GM21619 (cell line): ENCODE measurements at regions not wholly inside any gene's neighbourhood (a gene's known extent, or its start where the extent isn't known, plus 50 kb on each side); places are given as distances from the start of the nearest gene placed in this dataset.
"Not testable (repeated sequence)": the region's sequence is repeated elsewhere in the genome, so short reads cannot be mapped to it uniquely, and the experiment has no call there.

ENCODE experiments used
- ATAC-seq: cut with Tn5 transposase; IDR thresholded peaks from one replicate; pipeline ENCODE4 v1.9.1; 2021; ENCODE audit not compliant: unreplicated experiment

DNA sequence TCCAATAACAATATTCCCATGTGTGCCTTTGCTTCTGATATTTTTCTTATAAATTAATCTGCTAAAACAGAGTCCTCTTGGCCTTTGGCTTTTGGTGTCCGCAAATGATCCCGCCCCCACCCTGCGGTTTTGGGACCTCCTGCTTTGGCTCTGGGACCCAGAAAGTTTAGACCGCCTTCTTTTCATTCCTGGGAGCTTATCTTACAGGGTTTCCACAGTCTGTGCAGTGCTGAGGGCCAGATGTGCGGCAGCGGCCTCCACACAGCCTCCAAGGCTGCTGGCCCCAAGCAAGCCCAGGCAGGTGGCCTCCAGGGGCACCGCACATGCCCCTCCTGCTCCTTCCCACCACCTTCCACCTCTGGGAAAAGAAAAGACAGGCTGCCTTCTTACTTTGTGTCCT is 191.5 kb downstream of the ERCC6L2 start:
- ATAC-seq: no peak

DNA sequence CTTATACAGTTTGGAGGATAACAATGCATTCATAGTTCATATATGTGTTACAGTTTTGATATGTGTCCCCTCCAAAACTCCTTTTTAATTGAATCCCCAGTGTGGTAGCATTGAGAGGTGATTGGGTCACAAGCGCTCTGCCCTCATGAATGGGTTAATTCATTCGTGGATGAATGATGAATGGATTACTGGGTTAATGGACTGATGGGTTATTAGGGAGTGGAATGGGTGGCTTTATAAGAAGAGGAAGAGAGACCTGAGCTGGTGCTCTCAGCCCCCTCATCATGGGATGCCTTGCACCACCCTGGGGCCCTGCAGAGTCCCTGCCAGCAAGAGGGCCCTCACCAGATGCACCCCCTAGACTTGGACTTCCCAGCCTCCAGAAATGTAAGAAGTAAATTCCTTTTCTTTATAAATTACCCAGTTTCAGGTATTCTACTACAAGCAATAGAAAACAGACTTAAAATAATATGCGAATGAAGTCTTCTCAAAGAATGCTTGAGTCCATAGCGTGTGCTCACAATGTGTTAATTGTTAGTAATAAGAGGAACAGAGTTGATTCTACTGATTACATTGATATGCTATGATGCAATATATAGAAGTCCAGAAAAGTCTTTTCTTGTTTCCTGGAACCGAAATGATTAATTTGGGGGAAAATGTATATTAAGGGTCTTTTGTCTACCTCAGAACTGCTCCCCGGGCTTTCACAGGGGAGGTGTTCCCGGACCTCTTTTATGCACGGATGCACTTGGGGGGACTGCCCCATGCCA is 190.2 kb downstream of the ERCC6L2 start:
- no peak for ATAC-seq

DNA sequence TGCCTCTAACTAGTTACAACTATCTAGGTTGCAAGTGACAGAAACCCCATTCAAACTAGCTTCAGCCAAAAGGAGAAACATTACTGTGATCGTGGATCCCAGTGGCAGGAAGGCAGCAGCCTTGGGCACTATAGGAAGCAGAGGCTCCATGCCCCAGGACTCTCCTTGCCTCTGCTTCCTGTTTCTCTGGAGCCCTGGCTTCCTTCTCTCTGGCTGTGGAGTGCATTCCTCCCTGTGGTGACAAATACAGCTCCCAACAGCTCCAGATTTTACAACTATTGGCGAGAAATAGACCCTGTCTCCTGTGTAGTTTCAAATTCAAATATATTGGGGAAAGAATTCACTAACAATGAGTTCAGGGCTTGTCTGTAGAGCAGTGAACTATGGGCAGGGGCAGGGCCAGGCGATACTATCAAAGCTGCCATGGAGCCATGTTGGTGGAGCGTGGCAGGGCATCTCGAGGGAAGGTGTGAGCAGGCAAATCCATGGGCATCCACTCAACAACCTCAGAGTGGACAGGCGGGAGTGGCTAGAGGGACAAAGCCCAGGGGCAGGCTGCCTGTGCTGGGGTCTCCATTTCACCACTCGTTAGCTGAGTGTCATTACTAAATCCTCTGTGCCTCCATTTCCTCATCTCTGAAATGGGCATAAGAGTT is 189.5 kb downstream of the ERCC6L2 start:
- no peak for ATAC-seq

DNA sequence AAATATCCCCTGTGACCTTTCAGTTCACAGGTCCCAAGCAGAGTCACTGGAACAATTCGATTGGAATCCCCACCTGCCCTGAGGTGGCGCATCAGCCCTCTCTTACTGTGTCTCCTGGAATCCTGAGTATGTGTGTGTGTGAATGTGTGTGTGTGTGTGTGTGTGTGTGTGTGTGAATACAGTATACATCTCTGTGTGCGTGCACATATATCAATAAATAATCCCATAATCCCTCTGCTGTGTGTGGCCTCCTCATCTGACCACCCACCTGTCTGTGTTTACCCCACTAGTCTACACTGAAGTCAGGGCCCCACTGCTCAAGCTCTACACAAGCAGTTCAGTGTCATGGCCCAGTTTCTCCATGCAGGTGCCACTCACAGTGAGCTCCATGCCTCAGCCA is 187.4 kb downstream of the ERCC6L2 start:
- no peak for ATAC-seq

DNA sequence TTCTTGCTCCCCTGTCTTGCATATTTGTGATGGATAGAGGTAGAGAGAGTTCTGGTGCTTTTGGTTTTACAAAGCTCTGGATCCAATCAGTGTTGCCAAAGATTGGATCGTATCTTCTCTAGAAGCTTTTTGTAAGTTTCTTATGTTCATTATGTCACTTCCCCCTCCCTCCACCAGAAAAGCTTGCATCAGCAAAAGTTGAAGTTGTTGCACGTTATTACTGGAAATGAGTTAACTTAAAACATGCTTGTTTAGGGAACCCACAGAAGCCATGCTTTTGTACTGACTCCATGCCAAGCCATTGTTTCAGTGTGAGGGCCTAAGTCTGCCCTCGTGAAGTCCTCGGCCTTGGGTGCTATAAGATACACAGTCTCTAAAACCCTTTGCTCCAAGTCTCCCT is 186.5 kb downstream of the ERCC6L2 start:
- no peak for ATAC-seq

DNA sequence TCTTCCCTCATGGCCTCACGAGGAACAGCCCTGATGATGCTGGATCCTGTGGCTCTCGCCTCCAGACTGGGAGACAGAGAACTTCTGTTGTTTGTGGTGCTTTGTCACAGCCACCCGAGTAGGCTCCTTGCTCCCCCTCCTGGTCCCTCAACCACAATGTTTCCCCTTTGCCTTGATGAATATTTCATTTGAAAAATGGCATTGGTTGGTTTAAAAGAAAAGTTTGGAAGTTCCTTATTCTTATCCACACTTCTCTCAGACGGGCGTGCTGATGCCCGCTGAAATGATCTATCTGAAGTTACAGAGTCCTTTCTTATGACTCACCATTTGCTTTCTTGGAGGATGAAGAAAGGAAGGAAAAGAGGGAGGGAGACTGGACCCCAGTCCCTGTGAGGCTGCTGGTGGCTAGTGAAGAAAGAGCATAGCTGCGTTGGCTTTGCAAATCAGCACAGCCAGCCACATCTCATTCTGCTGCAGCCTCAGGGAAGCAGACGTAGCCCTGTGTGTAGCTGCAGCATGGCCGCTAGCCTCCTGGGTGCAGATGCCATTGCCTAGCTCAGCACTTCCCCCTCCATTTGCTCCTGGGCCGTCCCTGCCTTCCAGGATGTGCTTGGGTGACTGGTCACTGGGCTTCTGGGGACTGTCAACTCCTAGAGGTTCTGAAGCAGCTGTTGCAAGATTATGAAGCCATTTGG is 185.9 kb downstream of the ERCC6L2 start:
- ATAC-seq: no peak

DNA sequence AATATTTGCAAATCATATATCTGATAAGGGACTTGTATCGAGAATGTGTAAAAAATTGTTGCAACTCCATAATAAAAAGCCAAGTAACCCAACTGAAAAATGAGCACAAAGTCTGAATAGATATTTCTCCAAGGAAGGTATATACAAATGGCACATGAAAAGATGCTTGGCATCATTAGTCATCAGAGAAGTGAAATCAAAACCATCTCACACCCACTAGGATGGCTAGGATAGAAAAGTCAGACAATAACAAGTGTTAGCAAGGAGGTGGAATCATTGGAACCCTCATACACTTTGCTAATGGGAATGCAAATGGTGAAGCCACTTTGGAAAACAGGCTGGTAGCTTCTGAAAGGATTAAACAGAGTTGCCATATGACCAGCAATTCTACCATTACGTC is 182.7 kb downstream of the ERCC6L2 start:
- ATAC-seq: no peak

DNA sequence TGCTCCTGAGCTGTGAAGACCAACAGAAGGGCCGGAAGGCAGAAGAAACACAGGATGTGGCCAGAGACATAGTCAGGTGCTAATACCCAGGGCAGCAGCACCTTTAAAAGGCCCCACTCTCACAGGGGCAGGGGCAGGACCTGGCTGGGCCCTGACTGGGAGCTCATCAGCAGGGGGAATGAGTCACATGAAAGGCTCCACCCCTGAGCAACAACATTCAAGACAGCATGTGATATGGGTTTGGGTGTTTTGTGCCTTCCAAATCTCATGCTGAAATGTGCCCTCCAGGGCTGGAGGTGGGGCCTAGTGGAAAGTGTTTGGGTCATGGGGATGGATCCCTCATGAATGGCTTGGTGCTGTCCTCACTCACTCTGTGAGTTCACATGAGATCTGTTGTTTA is 181.7 kb downstream of the ERCC6L2 start:
- ATAC-seq: no peak

DNA sequence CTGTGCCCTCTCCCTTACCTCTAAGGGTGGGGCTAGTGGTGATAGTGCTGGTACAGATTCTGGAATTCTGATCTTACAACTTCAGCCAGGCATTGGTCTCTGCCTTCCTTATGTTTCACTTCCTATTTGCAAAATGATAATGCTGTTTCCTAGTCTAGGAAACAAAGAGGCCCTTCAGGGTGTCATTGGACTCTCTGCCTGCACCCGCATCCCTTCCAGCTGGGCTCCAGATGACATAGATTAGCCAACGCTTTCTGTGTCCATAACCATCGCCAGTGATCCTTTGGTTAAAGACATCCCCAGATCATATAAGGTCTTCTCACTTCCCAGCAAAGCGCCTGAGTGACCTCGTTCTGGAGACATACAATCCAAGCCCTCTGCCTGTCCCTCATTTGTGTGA is 180.7 kb downstream of the ERCC6L2 start:
- no peak for ATAC-seq

DNA sequence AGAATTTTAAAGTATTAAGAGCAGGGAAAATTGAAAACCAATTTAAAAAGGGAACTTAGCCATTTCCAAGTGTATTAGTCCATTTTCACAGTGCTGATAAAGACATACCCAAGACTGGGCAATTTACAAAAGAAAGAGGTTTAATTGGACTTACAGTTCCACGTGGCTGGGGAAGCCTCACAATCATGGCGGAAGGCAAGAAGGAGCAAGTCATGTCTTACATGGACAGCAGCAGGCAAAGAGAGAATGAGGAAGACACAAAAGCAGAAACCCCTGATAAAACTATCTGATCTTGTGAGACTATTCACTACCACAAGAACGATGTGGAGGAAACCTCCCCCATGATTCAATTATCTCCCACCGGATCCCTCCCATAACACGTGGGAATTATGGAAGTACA is 178.8 kb downstream of the ERCC6L2 start:
- not testable (repeated sequence) for ATAC-seq

DNA sequence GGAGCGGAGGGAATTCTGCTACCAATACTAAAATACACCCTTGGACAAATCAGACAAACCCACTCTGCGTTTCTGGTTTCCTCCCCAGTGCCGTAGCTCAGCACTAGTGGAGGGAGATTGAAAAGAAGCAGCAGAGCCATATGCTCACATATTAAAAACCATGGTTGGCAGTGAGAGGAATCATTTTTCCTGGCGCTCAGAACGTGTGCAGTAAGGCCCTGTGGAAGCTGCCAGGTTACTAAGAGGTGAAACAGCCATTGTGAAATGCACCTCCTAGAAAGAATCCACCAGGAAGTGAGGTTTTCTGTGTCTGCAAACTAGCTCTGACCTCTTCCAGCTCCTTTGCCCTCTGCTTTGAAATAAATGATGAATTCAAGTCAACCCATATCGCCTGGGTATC is 177.2 kb downstream of the ERCC6L2 start:
- no peak for ATAC-seq

DNA sequence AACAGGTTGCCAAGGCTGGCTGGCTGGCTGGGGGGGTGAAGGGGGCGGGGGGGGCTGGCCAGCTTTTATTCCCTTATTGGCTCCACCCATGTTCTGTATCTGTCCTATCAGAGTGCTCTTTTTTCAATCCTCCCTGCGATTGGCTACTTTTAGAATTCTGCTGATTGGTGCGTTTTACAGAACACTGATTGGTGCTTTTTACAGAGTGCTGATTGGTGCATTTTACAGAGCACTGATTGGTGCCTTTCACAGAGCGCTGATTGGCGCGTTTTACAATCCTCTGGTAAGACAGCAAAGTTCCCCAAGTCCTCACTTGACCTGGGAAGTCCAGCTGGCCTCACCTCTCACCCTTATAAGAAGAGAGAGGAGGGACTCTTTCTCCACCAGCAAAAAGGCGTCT is 175.9 kb downstream of the ERCC6L2 start:
- ATAC-seq: no peak

DNA sequence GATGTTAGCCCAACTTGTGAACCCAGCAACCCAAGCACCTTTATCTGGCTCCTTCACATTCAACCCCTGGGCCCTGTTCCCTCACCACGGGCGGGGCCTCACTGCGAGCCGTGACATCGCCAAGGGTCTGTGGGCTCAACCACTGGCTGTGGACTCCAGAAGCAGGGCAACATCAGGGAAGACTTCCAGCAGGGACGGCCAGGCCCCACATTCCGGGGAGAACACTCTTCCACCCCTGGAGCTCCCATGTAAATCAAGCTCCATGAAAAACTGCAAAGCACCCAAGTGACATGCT is 175.3 kb downstream of the ERCC6L2 start:
- no peak for ATAC-seq

DNA sequence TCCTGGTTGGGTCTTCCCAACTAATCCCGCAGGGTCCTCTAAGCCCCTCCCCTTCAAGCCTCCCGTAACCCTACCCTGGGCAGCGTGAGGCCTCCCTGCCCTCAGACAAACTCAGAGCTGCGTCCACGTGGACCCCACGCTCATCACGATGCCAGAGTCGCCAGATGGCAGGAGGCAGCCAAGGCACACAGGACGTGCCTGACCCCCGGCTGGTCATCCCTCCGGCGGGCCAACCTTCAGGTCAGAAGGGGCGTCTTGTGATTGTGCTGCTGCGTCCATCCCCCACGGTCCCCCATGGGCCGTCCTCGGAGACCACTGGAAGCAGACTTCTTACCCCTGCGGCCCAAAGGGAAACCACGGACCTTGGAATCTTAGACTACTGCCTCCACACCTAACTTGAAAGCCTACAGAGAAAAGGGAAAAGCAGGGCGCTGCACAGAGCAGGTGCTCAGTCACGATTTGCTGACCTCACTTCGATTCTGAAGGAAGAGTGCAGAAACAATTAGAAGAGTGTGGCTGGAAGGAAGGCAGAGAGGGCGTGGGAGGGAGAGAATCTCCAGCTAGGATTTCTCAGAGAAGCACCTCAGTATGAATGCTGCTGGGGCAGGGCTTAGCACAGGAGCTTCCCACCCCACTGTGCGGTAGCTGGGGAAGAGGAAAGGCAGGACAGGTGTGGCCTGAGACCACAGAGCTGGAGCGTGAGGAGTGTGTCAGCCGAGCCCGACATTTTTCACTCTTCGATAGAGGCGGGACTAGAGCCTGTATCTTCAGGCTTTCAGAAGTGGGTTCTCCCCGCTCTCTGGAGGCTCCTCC is 174.8 kb downstream of the ERCC6L2 start:
- ATAC-seq: no peak

DNA sequence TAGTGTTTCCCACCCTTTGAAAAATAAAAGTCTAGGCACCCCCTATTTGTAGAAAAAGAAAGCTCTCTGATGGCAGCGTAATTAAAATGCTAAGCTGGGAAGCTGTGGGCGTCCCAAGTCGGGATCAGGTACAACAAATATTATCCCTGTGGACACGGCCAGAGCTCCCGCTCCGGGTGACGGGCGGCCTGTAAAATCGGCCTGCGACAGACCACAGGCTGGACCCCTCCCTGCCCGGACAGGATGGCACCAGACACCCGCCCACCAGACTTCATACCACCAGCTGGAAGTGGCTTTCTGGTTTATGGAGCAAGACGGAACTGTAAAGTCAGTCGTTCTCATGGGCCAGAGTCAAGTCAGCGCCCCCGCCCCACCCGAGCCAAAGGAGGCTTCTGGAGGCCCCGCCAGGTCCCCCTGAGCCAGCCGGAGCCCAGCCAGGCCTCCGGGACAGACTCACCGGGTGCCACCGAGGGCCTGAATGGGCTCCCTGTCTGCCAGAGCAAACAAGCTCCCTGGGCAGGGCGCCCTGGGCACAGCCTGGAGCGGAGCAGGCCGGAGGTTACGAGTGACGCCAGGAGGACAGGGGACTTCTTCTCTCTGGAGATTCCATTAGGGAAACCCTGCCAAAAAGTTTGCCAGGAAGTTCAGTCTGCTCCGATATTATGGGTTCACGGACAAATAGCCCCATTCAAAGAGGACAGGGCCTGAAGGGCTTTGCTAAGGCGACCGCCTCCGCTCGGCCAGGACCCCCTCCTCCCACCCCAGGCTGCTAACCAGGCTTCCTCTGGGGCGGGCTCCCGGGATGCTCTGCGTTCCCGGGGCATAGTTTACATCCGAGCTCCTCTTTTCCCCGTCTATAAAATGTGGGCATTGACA is 173.7 kb downstream of the ERCC6L2 start:
- no peak for ATAC-seq

DNA sequence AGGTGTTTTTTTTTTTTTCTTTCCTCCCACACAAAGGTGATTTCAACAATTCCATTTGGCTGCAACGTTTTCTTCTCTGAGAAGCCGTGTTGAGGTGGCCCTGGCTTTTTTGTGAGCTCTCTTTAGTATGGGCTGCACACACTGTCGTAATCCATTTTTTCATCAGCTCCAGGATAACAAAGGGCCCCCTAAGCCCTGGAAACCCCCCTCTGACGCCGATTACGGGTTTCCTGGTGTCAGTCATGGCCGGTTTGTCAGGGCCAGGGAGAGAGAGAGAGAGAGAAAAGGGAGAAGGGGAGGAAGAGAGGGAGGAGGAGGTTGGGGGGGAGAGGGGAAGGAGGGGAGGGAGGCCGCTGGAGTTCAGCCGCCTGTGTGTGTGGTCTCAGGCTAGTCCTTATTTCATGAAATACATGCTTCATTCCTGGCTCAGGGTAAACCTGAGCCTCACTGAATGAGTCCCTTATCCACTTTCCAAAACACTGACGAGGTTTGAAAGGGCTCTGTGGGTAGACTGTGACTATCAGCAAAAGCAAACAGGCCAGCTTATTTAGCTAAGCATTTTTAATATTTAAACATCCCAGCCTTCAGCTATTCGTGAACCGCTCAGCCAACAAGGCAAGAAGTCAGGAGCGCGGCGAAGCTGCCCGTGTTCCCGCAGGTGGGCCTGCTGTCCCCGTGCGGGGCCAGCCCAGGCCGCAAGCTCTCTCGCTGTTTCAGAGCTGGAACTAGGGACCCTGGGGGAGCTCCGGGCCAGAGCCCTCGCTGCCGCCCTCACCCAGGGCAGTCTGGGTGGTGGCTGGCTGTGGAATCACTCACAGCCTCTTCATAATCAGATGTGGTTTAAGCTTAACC is 172.8 kb downstream of the ERCC6L2 start:
- ATAC-seq: no peak

DNA sequence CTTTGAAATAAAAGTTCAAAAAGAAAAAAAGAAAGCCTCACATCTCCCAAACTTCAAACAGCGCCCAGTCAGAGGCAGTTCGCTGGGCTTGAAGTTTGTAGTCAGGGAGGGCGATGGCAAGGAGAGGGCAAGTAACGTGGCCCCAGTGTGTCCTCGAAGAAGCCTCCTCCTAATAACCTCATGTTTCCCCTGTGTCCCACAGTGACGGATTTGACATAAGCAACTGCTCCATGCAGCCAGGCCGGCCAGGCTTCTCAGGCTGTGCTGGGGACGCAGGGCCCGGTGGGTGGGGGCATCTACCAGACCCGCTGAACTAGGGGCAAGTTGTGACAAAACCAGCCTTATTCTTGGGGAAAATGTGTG is 172.2 kb downstream of the ERCC6L2 start:
- ATAC-seq: no peak

DNA sequence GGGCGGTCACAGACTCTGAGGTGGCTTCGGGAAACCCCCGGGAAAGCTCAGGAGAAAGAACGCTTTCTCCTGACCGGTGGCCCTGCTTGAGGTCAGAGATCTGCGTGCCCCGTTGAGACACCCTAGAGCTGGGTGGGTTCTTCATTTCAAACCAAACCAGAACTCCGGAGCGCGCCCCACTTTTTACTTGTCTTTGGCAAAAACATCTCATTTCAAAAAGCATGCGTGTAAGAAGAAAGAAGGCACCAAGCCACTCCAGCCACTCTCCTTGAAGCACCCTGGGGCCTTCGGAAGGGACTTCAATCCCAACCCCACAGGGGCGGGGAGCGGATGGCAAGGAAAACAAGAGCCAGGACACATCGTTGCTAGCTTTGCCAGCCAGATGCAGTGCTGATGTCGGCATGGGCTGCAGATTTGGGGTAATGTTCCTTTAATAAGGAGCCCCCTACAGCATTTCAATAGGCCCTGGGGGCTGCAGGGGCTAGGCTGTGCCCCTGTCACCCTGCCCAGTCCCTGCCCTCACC is 171.7 kb downstream of the ERCC6L2 start:
- no peak for ATAC-seq

DNA sequence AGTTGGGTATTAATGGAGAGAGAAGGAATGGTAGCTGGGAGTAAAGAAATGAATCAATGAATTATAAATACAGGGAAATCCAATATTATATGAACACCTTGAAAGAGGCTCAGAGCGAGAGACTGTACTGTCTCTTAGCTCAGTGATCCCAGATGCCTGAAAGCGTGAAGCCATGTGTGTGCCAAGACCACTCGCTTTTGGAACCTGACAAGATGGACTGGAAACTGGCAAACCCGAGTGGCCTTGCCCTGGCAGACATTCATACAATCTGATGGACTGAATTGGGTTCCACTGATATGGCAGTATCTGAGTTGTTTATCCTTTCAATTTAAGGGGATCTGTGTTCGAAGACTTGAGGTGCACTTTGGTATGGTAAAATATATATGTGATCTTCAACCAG is 170.3 kb downstream of the ERCC6L2 start:
- ATAC-seq: no peak

DNA sequence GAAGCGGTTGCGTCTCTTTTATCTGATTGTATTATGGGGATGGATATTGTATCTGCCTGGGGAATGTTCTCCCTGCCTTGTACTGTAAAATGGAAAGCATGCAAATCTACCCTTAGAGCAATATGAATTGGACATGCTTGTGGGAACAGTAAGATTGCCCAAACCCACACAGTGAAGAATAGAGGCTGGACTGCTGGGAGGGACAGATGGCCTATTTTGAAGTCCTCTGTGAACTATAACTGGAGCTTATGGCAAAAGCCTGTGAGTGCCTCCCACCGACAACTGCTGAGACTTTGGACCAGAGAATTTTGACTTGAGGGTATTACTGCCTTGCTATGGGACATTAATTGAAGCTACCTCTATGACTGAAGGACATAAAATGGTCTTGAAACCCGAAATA is 168.9 kb downstream of the ERCC6L2 start:
- ATAC-seq: no peak
